ENCODE measurements at regions not wholly inside any gene's neighbourhood (a gene's known extent, or its start where the extent isn't known, plus 50 kb on each side); places are given as distances from the start of the nearest gene placed in this dataset.

GRCh38 chr1:98402860-98403259, 258.7 kb upstream of the SNX7 start:
- TF ChIP-seq CTCF (IDR thresholded peaks at IDR 0.05), result no peak

GRCh38 chr1:98400446-98400845, 261.1 kb upstream of the SNX7 start:
- no peak for TF ChIP-seq CTCF (IDR thresholded peaks at IDR 0.05)

GRCh38 chr1:98399218-98399617, 262.3 kb upstream of the SNX7 start:
- no peak for TF ChIP-seq CTCF (IDR thresholded peaks at IDR 0.05)

- TF ChIP-seq CTCF (IDR thresholded peaks at IDR 0.05), result no peak
Measured at GRCh38 chr1:98398649-98399048, 262.9 kb upstream of the SNX7 start.

- no peak for TF ChIP-seq CTCF (IDR thresholded peaks at IDR 0.05)
Measured at GRCh38 chr1:98398092-98398491, 263.4 kb upstream of the SNX7 start.

GRCh38 chr1:98393719-98394118, 267.8 kb upstream of the SNX7 start:
- TF ChIP-seq CTCF (IDR thresholded peaks at IDR 0.05), result no peak

GRCh38 chr1:98391175-98391574, 270.3 kb upstream of the SNX7 start:
- TF ChIP-seq CTCF (IDR thresholded peaks at IDR 0.05), result no peak

GRCh38 chr1:98389809-98390208, 271.7 kb upstream of the SNX7 start:
- TF ChIP-seq CTCF (IDR thresholded peaks at IDR 0.05), result no peak
